HG03460 (cell line): ENCODE measurements at regions not wholly inside any gene's neighbourhood (a gene's known extent, or its start where the extent isn't known, plus 50 kb on each side); places are given as distances from the start of the nearest gene placed in this dataset.
"Not testable (repeated sequence)": the region's sequence is repeated elsewhere in the genome, so short reads cannot be mapped to it uniquely, and the experiment has no call there.

Experiments used
- ATAC-seq: cut with Tn5 transposase; IDR thresholded peaks from one replicate; pipeline ENCODE4 v1.9.1; 2021; ENCODE audit not compliant: unreplicated experiment

DNA sequence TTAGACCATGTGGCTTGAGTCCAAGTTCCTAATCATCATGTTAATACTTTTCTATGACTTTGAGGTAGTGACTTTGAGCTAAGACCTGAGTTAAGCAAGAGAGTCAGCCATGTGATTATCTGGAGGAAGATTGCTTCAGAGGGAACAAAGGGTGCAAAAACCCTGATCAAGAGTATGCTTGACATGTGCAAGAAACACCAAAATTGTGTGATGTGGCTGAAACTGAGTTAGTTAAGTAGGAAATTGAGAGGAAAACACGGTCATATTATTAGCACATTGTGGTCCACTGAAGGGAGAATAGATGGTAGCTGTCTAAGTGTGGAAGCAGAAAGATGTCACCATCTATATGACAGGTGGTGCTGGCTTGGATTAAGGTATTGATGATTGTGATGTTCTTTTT lies 130.4 kb upstream of the MON1B start:
- no peak for ATAC-seq

DNA sequence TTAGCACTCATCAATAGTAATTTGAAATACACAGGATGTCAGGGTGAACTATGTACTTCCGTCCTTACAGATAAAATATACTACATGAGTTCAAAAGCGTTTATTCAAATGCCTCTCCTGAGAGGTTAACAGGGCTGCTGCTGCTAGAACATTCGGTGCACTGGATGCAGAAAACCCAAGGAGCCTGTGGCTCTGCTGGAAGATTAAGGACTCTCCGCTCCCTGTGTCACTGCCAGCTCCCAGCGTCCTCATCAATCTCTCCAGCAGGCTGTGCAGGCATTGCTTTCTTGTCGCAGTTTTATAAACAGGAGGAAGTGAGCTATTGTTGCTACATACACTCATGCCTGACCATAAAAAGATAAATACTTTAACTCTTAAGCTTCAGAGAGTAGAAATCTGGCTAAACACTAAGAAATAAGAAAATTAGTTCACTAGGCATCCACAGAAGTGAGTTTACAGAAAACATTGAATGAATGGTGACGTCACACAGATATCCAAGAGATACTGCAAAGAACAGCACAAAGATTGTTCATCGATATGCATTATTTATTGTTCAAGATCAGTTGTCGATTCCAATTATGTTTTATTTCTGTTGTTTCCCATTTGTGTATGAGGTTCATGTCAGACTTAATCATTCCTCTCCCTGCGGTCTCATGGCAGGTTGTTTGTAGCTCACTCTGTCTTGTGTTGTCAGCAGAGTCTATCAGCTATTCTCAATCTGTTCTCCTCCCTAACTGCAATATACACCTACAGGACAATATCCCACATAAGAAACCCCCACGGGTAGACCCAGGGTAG lies 127.9 kb upstream of the MON1B start:
- ATAC-seq: no peak

DNA sequence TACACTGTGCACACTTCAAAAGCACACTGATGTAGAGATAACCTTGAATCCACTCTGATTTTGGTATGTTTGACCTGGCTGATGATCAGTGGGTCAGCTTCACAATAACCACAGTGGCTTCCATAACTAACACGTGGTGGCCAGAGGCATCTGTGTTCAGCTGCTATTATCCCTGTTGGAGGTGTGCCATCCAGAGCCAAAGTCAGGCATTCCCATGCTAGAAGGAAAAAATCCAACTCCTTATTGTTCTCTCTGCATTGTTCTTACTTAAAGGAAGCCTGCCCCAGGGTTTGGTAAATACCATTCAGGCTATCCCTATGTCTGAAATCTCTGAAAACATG lies 127.3 kb upstream of the MON1B start:
- no peak for ATAC-seq

DNA sequence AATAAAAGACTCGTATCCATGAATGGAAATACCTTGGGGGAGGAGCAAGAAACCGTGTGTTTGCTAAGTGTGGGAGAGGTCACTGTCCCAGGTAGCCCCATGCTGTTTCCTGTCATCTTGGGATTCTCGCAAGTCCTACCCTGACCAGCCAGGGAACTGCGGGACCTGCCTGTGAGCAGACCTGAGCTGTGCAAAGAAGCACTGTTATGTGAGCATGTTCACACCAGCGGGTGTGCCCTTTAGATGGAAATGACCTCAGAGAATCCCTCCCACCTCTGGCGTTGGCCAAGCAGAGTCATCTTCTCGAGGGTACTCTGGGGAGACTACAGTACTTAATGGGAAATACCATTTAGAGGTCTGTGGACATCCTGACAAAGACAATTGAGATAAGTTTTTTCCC lies 127.0 kb upstream of the MON1B start:
- no peak for ATAC-seq

DNA sequence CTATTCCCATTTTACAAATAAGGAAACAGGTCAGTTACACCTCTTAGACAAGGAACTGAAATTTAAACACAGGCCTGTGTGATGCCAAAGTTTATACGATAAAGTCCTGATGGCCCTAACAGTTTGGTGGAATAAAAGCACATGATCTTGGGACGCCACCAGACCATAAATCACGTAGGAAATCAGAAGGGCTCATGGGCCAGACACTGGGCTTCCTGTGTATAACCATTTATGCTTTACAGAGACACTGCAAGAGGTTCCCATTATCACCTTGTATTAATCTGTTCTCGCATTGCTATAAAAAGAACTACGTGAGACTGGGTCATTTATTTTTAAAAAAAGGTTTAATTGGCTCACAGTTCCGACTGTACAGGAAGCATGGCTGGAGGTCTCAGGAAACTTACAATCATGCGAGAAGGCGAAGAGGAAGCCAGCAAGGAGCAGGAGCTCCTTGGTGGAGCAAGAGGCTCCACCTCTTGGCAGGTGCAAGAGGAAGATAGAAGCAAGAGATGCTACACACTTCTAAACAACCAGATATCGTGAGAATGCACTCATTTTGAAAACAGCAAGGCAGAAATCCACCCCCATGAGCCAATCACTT lies 124.0 kb upstream of the MON1B start:
- no peak for ATAC-seq

DNA sequence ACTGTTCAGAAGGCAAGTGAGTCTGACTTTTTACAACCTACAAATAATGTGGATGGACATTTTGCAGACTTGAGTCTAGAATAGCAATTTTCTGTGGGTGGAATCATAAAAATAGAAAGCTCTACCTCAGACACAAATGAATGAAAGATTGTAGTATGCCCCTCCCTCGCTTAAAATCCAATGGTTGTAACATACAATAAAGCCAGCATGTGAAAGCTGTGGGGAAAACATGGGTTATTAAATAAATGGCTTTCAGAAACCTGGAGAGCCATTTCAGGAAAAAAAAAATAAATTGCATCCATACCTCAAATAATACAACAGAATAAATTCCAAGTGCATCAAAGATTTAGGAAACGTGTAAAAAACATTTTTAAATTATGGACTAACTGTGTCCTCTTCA lies 123.1 kb upstream of the MON1B start:
- ATAC-seq: no peak

DNA sequence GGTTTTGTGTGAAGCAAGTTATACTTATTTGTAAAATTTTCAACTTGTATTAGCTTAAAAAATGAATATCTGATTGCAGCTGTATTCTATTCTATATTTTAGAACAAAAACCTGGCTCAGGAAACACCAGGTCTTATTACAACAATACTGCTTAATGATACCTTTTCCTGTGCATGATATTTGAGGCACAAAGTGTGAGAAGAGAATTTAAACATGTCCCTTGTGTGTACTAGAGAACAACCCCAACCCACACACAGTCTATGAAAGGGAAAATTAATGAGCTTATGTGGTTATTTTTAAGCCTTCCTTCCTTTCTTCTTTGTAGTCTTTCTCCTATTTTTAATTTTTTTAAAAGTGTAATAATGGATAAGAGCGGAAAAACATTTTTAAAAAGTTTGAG lies 122.6 kb upstream of the MON1B start:
- ATAC-seq: no peak

DNA sequence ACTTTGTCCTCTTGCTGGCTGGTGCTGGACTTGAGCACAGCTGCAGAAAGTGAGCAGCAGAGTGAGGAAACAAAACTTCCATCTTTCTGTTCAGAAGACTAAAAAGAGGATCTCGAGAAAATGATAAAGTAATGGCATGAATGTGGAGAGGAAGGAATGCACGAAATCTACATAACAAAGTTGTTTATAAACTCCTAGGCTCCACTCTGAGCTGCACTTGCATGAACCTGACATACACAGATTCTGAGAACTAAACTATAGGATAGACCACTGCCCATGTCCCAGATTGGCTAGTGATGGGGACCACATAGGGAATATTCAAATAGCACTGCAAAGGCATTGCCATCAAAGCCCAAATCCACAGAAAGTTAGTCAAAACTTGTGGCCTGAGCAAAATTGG lies 121.1 kb upstream of the MON1B start:
- no peak for ATAC-seq

DNA sequence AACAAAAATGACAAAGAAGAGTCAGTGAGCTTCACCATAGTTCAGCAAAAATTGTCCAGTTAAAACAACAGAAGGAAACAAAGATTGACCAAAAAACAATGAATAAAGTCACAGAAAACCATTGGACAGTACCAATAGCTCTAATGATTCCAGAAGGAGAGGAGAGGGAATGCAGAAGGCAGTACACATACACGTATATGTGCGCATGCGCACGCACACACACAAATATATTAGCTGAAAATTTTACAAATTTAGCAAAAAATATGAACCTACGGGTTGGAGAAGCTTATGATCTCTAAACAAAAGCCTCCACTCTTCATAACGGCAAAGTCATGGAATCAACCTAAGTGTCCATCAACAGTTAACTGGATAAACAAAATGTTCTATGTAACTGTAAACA lies 120.3 kb upstream of the MON1B start:
- no peak for ATAC-seq

DNA sequence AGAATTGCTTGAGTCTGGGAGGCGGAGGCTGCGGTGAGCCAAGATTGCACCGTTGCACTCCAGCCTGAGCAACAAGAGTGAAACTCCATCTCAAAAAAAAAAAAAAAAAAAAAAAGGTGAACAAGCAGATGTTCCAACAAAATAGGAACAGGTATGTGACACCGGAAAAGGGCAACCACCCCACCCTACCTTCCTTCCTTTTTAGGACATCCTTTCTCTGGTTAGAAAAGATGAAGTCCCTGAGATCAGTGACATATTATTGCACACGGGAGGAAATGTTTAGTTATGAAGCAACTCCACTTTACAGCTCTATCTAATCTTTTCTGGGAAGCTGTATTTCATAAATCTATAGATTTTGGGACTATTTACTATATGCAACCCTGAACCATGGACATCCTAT lies 114.2 kb upstream of the MON1B start:
- no peak for ATAC-seq

DNA sequence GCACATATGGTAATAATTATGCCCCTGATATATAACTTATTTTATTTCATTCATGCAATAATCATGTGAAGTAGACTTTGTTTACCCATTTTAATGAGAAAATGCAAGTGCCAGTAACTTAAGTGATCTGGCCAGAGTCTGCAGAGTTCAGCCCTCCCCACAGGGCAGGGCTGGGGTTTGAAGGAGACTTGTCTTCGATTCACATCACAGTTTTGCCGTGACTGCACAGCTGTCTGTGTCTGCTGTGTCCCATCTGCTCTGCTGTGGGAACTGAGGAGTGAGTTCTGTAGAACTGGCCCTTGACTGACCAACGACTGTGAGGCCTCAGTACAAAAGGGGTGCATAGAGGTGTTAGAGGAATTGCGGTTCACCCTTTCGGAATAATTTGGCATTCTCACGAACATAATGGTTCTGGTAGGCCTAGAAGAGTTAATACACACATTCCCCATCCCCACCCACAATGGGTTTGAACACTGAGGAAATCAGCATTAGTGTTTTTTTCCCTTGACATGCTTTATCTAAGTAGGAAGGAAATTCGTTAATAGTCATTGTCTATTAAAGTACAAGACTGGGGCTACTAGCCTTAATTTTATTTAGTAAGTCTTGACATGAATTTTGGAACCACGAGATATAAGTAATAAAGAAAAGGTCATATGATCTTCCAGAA lies 113.6 kb upstream of the MON1B start:
- no peak for ATAC-seq

DNA sequence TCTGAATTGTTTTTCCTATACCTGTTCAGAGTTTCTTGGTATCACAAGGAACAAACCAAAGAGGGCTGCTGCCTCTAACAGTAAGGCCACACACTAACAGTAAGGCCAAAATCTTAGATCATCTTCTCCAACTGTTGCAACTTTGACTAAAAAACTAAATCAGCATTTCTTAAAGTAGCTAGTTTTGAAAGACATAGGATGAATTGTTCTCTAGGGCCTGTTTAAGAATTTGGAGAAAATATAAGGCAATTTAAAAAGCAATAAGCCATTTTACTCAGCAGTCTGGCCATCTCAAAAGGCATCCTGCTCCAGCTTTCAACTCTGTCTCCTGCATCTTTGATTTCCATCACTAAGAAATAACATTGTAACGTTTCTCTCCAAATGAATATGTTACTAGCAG lies 105.0 kb upstream of the MON1B start:
- ATAC-seq: no peak

DNA sequence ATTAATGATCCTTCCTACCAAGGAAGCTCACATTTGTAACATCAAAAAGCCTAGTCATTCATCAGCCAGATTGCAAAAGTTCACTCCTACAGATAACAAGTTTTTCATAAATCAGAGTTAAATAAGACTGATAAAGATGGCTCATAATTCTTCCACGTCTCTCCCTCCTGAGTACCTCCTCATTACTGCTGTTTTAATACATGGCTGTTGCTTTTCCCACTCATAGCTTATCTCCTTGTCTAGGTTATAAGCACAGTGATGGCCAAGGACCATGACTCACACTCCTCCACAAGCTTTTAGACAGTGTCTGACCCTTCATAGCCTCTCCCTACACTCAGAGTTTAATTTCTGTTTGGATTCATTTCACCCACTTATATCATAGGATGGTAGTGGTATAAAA lies 100.9 kb upstream of the MON1B start:
- no peak for ATAC-seq

DNA sequence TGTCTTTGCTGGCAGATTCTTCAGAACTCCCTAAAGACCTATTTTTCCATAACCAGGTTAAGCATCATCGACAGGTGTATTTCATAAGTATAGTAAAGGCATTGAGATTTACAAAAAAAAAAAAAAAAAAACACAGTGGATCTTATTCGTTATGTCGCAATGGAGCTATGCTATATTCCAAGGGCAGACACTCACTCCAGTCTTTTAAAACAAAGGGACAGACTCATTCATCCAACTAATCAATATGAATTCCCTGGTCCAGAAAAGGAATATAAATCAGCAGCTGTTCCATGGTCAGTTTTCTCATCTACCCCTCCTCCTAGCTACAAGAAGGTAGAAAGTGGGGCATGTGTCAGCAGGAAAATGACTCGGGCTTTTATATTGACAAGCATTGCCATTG lies 97.7 kb upstream of the MON1B start:
- no peak for ATAC-seq

DNA sequence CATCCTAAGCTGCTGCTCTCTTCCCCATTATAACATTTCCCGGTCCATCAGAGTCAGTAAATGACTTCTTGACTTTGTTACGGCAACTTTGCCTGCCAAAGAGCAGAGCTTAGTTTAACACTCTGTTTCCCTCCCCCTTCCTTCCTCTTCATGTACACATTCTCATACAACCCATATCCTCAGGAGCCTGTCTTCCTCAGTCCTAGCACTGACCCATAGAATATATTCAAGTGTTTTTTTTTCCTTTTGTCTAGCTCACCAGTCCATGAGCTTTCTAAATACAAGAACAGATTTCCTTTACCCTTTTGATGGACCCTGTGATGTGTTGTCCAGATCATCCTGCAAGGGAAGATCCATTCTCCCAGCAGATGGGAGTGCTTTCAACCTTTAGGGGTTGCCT lies 97.0 kb upstream of the MON1B start:
- no peak for ATAC-seq

DNA sequence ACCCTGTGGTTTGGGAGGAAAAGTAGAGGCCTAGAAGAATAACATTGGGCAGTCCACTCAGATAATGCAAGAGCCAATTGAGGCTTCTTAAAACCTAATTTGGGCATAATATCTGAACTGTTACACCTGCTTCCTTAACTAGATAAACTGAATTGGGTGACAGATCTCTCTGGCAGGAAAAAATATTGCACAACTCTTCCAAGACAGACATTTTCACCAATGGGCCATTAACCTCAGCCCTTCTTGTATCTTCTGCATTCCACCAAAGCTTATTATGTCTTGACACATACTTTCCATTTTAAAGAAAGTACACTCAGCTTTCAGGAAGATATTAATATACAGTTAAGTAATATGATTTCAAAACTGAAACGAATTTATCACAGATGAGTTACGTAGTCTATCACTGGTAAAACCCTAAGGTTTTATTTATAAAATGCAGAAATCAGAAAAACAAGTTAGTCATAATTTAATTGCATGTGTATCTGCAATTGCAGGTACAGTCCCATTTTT lies 79.9 kb upstream of the MON1B start:
- no peak for ATAC-seq

DNA sequence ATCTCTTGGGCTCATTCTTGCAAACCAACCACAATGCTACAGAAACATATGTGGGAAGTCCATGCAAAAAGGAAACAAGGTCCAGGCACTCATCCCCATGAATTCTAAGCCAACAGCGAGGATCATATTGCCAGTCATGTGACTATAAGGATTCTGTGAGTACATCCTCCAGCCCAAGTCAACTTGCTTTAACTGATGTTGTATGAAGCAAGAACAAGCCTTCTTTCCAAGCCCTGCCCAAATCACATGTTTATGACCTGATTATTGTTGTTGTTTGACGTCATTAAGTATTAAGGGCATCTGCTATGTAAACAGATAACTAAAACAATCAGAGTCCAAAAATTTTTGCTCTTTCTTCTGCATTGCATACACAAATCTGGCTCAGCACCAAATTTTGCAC lies 78.2 kb upstream of the MON1B start:
- no peak for ATAC-seq

DNA sequence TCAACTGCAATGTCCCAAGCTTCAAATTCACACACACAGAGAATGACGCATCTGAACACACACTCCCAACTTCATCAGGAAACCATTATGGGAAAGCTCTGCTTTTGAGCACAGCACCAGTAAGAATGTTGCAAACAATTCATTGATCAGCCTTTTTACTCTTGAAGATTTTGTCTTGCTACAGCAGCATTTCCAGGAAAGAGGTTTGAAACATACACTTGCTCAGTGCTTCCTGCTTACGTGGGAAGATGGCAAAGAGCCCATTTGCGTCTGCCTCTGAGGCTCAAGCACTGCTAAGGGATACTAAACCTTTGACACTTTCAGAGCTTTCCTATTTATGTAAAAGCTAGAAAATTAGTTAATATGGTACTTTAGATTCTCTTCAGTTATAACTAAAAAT lies 77.2 kb upstream of the MON1B start:
- no peak for ATAC-seq

DNA sequence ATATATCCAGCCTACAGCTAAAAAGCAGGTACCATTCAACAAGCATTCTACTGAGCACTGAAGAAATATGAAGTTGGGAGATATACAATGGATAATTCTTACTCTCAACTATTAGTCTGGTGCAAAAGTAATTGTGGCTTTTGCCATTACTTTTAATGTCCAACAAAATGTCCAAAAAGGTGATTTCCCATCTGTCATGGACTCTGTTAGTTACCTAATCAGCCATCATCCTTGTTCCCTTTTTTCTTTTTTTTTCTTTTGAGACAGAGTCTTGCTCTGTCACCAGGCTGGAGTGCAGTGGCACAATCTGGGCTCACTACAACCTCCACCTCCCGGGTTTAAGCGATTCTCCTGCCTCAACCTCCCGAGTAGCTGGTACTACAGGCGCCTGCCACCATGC lies 76.6 kb upstream of the MON1B start:
- ATAC-seq: not testable (repeated sequence)

DNA sequence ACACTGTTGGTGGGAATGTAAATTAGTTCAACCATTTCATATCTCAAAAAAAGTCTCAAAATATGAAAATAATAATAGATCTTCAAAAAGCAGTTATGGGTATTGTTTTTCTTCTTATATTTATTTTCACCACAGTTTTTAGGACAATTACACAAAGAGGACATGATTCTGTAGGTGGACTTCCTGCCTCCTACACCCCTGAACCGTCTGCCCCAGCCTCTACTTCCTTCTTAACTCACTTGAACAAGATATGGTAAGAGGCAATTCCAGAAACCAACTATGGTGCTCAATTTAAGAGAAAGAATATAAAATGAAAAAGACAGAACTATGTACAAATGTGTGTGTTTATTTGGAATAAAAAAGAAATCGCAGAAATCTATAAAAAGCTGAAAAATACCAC lies 74.1 kb upstream of the MON1B start:
- ATAC-seq: no peak

DNA sequence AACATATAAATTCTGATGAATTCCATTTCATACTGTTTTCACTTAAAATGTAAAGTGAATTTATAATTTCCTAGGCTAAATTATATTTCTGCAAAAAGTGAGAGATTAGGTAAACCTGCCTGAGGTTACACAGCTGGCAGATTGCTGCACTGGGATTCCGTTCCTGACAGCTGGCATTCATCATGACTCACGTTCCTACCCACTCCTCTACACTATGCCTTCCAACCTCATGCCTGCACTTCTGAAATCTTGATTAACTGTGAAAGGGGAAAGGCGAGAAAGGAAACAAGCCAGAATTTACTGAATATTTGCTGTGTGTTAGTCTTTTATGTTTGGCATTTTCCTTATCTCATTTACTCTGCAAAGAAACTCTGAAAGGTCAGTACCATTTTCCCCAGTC lies 73.3 kb upstream of the MON1B start:
- no peak for ATAC-seq

DNA sequence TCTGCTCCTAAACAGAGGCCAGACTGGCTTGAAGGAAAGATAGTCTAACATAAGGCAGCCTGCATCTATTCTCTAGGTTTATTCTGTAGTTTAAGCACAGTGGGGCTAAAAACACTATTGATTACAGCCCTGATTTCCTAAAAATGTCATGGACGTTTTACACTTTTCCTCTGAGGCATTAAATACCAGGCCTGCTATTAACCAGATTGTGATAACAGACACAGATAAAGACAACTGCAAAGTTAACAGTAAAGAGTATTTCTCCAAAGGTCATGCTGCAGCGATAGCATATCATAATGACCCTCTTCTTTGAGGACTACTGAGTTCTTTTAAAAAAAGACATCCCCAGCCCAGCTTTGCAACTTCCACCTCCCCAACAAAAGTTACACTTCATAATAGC lies 59.6 kb upstream of the MON1B start:
- no peak for ATAC-seq
